Osteoblast (primary cell): ENCODE measurements at regions not wholly inside any gene's neighbourhood (a gene's known extent, or its start where the extent isn't known, plus 50 kb on each side); places are given as distances from the start of the nearest gene placed in this dataset.
A peak's percentile ranks its signal among the peaks of the same experiment; 100 is the strongest.

Experiments
- DNase-seq: peaks from one replicate; pipeline ENCODE4 v3.0.0; 2011; ENCODE audit warnings: low spot score, mixed read lengths; ENCODE audit not compliant: insufficient read length; ENCODE audit errors: missing footprints
- H2AFZ ChIP-seq: 2 replicates; pipeline ENCODE4 v1.6.0; 2011; ENCODE audit warnings: mild to moderate bottlenecking, low read length
- H3K27ac ChIP-seq: 2 replicates; pipeline ENCODE4 v1.5.1; 2011; ENCODE audit warnings: mild to moderate bottlenecking, low read depth, low read length, moderate library complexity
- H3K27me3 ChIP-seq: 2 replicates; pipeline ENCODE4 v1.6.0; 2012; ENCODE audit warnings: mild to moderate bottlenecking, control low read depth, inconsistent platforms, low read length, moderate library complexity; ENCODE audit not compliant: insufficient read depth
- H3K36me3 ChIP-seq: 2 replicates; pipeline ENCODE4 v1.5.1; 2011; ENCODE audit warnings: mild to moderate bottlenecking, low read length, control low read depth, moderate library complexity; ENCODE audit not compliant: insufficient read depth
- H3K4me1 ChIP-seq: 2 replicates; pipeline ENCODE4 v1.5.1; 2011; ENCODE audit warnings: mild to moderate bottlenecking, low read length, control low read depth, moderate library complexity; ENCODE audit not compliant: insufficient read depth
- H3K4me2 ChIP-seq: 2 replicates; pipeline ENCODE4 v1.6.0; 2011; ENCODE audit warnings: mild to moderate bottlenecking, low read length; ENCODE audit not compliant: insufficient read depth
- H3K4me3 ChIP-seq: fragments of 200-600 bp; sonication (generic); 3 replicates; pipeline ENCODE4 v1.5.1; 2012; ENCODE audit warnings: mild to moderate bottlenecking, low read length, inconsistent platforms; ENCODE audit not compliant: insufficient read depth
- H3K79me2 ChIP-seq: 2 replicates; pipeline ENCODE4 v1.6.0; 2012; ENCODE audit warnings: mild to moderate bottlenecking, low read length, control low read depth, inconsistent platforms; ENCODE audit not compliant: insufficient read depth
- H3K9me3 ChIP-seq: 2 replicates; pipeline ENCODE4 v1.5.1; 2011; ENCODE audit warnings: low read depth, low read length, control low read depth
- H4K20me1 ChIP-seq: 2 replicates; pipeline ENCODE4 v1.6.0; 2012; ENCODE audit warnings: mild to moderate bottlenecking, low read length, control low read depth; ENCODE audit not compliant: insufficient read depth
- CTCF ChIP-seq: IDR thresholded peaks from 2 replicates; pipeline ENCODE4 v1.5.1; 2011; ENCODE audit warnings: mild to moderate bottlenecking, low read depth, low read length, moderate library complexity; ENCODE audit errors: extremely low read depth

DNA sequence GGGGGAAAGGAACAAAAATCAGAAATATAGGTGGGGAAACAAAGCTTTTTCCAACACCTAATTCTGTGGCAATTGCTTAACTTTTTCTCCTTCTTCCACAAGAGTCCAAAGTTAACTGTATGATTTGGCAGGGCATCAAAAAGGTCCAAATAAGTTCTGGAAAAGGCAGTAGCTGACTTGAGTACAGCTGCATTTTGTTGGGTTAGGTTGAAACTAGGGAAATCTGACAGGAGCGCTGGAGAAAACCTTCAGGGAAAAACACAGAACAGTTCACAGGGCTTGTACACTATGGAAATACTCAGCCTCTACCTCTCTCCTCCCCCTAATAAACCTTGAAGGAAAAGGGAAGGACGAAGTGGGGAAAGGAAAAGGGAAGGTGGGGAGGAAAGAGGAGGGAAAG lies 438.6 kb downstream of the ZEB2 start:
- H3K79me2 ChIP-seq = no peaks in the 10 kb centered on the region
- peak overlapping the region; percentile 30 for H2AFZ ChIP-seq
- H4K20me1 ChIP-seq = no peaks in the 10 kb centered on the region
- no peak for DNase-seq
- no peak for TF ChIP-seq CTCF
- H3K4me1 ChIP-seq = peaks cover 58% of the 10 kb centered on the region
- no peaks in the 10 kb centered on the region for H3K9me3 ChIP-seq
- H3K4me3 ChIP-seq = no peak overlapping the region
- H3K27me3 ChIP-seq = no peaks in the 10 kb centered on the region
- H3K4me2 ChIP-seq = no peak overlapping the region
- H3K36me3 ChIP-seq = no peaks in the 10 kb centered on the region
- H3K27ac ChIP-seq = no peak overlapping the region

- no peaks in the 10 kb centered on the region for H3K9me3 ChIP-seq
- no peak overlapping the region for H3K27ac ChIP-seq
- H3K36me3 ChIP-seq = no peaks in the 10 kb centered on the region
- no peaks in the 10 kb centered on the region for H3K79me2 ChIP-seq
- DNase-seq = no peak
- no peaks in the 10 kb centered on the region for H3K27me3 ChIP-seq
- no peak overlapping the region for H3K4me2 ChIP-seq
- H3K4me1 ChIP-seq = peaks cover 47% of the 10 kb centered on the region
- no peak for TF ChIP-seq CTCF
- no peaks in the 10 kb centered on the region for H4K20me1 ChIP-seq
- H3K4me3 ChIP-seq = no peak overlapping the region
- H2AFZ ChIP-seq = no peak overlapping the region
Measured at GRCh38 chr2:144079803-144080202, 440.1 kb downstream of the ZEB2 start.

DNA sequence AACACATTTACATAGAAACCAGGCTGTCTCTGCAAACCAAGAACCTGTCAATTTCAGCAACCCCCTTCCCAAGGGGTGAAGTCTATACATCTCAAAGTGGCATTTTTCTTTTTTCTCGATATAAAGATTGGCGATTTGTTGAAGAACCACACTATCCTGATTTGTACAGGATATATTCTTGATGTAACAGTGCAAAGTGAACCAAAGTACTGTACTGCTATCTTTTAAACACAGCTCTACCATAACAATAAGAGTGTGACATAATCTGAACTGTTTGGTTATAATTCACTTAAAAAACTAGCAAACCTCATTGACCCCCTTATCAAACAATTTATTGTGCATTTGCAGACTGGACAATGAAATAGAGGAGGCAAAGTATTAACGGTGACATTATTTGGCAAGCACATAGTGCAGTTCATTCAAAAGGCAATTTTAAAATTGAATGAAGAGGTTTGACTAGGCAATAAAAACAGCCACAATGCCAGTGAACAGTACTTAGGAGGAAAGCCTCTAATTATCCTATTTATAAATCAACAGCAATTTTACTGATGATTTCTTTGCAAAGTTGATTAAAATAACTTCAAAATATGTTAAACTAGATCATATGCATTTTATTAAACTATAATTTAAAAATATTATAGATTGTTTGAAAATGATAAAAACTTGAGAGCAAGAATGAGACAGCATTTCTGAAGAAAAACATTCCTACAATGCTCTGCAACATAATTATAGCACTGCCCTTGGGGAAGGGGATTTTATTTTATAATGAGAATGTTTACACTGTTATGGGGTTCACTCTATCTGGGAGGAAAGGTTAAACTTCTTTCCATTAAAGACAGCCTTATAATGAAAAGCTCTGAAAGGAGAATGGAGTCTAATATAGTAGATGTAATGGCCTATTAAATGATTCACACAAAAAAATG lies 440.9 kb downstream of the ZEB2 start:
- no peak for DNase-seq
- TF ChIP-seq CTCF = no peak
- H3K4me3 ChIP-seq = no peak overlapping the region
- H3K27ac ChIP-seq = no peak overlapping the region
- no peaks in the 10 kb centered on the region for H3K79me2 ChIP-seq
- no peak overlapping the region for H3K4me2 ChIP-seq
- H2AFZ ChIP-seq = no peak overlapping the region
- H4K20me1 ChIP-seq = no peaks in the 10 kb centered on the region
- H3K36me3 ChIP-seq = no peaks in the 10 kb centered on the region
- peaks cover 40% of the 10 kb centered on the region for H3K4me1 ChIP-seq
- no peaks in the 10 kb centered on the region for H3K9me3 ChIP-seq
- no peaks in the 10 kb centered on the region for H3K27me3 ChIP-seq

- peaks cover 30% of the 10 kb centered on the region for H3K4me1 ChIP-seq
Measured at GRCh38 chr2:144078106-144078505, 441.8 kb downstream of the ZEB2 start.

More at GRCh38 chr2:144078106-144078505, 441.8 kb downstream of the ZEB2 start:
- Histone ChIP-seq H3K4me2 (no peak overlapping the region), H3K4me3 (no peak overlapping the region), H4K20me1 (no peaks in the 10 kb centered on the region), H3K9me3 (no peaks in the 10 kb centered on the region), H2AFZ (peak overlapping the region; percentile 2), H3K36me3 (no peaks in the 10 kb centered on the region), H3K79me2 (no peaks in the 10 kb centered on the region), H3K27me3 (no peaks in the 10 kb centered on the region), H3K27ac (no peak overlapping the region)
- no peak for DNase-seq
- no peak for TF ChIP-seq CTCF
